ENCODE measurements at regions not wholly inside any gene's neighbourhood (a gene's known extent, or its start where the extent isn't known, plus 50 kb on each side); places are given as distances from the start of the nearest gene placed in this dataset.

GRCh38 chr3:6516143-6516542 lies 344.8 kb upstream of the GRM7 start:
- TF ChIP-seq, protein P1, sequence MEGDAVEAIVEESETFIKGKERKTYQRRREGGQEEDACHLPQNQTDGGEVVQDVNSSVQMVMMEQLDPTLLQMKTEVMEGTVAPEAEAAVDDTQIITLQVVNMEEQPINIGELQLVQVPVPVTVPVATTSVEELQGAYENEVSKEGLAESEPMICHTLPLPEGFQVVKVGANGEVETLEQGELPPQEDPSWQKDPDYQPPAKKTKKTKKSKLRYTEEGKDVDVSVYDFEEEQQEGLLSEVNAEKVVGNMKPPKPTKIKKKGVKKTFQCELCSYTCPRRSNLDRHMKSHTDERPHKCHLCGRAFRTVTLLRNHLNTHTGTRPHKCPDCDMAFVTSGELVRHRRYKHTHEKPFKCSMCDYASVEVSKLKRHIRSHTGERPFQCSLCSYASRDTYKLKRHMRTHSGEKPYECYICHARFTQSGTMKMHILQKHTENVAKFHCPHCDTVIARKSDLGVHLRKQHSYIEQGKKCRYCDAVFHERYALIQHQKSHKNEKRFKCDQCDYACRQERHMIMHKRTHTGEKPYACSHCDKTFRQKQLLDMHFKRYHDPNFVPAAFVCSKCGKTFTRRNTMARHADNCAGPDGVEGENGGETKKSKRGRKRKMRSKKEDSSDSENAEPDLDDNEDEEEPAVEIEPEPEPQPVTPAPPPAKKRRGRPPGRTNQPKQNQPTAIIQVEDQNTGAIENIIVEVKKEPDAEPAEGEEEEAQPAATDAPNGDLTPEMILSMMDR (IDR thresholded peaks at IDR 0.05): no peak
- no peak for TF ChIP-seq POLR2AphosphoS5 (IDR thresholded peaks at IDR 0.05)
- TF ChIP-seq POLR2A (IDR thresholded peaks at IDR 0.05): no peak
